ENCODE measurements at regions not wholly inside any gene's neighbourhood (a gene's known extent, or its start where the extent isn't known, plus 50 kb on each side); places are given as distances from the start of the nearest gene placed in this dataset.

DNA sequence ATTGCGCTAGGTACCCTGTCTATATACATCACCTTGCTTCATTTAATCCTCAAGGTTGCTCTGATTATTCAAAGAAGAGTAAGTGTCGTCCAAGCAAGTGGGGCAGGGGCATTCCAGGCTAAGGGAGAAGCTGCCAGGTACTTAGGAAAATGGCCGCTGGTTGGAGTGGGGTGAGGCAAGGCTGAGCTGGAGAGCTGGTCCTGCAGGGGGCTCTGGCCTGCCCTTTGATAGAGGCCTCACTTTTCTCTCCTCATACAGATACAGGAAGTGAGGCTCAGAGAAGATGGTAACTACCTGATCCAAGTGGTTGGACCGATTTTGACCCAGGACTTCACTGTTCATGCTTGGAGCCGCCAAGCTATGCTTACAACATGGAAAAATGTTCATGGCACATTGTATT lies 86.9 kb upstream of the ZBTB40 start:
- TF ChIP-seq, protein P1, sequence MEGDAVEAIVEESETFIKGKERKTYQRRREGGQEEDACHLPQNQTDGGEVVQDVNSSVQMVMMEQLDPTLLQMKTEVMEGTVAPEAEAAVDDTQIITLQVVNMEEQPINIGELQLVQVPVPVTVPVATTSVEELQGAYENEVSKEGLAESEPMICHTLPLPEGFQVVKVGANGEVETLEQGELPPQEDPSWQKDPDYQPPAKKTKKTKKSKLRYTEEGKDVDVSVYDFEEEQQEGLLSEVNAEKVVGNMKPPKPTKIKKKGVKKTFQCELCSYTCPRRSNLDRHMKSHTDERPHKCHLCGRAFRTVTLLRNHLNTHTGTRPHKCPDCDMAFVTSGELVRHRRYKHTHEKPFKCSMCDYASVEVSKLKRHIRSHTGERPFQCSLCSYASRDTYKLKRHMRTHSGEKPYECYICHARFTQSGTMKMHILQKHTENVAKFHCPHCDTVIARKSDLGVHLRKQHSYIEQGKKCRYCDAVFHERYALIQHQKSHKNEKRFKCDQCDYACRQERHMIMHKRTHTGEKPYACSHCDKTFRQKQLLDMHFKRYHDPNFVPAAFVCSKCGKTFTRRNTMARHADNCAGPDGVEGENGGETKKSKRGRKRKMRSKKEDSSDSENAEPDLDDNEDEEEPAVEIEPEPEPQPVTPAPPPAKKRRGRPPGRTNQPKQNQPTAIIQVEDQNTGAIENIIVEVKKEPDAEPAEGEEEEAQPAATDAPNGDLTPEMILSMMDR (IDR thresholded peaks at IDR 0.05), result no peak
- no peak for DNase-seq (ENCODE audit: low spot score)
- Histone ChIP-seq H3K4me3 (no peak overlapping the region), H3K4me1 (no peaks in the 10 kb centered on the region), H3K9me3 (no peaks in the 10 kb centered on the region), H3K27me3 (no peaks in the 10 kb centered on the region), H3K36me3 (no peaks in the 10 kb centered on the region), H3K27ac (no peak overlapping the region)

DNA sequence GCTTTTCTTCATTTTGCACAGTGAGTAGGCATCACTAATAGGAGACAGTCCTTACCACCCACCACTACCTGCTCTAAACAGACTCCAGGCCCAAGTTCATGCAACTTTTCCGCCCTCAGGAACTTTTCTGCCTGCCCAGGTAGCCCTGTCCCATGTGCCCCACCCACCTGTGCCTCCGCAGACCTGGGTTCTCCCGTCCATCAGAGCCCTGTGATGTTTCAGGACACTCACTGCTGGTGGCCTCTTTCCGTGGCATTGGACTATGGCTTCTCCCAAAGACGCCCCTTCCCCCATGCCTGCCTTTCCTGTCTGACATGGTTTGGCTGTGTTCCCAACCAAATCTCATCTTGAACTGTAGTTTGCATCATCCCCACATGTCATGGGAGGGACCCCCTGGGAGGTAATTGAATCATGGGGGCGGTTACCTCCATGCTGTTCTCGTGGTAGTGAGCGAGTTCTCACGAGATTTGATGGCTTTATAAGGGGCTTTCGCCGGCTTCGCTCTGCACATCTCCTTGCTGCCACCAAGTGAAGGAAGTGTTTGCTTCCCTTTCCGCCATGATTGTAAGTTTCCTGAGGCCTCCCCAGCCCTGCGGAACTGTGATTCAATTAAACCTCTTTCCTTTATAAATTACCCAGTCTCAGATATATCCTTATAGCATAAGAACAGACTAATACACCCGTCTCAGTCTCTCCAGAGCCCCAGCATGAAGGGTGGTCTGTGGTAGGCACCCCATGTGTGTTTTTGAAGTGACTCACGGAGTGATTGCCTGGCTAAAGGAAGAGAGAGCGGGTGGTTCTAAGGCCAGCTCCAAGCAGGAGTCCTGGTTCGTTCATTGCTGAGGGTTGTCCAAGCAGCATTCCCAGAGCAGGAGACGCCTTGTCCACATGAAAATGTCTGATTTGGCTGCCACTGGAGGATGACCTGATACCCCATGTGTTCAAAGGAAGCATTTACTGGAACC lies 86.0 kb upstream of the ZBTB40 start:
- Histone ChIP-seq H3K9me3 (no peaks in the 10 kb centered on the region), H3K27ac (no peak overlapping the region), H3K36me3 (no peaks in the 10 kb centered on the region), H3K4me1 (no peaks in the 10 kb centered on the region), H3K27me3 (no peaks in the 10 kb centered on the region), H3K4me3 (no peak overlapping the region)
- TF ChIP-seq, protein P1 (IDR thresholded peaks at IDR 0.05), result no peak
- DNase-seq (ENCODE audit: low spot score), result no peak

DNA sequence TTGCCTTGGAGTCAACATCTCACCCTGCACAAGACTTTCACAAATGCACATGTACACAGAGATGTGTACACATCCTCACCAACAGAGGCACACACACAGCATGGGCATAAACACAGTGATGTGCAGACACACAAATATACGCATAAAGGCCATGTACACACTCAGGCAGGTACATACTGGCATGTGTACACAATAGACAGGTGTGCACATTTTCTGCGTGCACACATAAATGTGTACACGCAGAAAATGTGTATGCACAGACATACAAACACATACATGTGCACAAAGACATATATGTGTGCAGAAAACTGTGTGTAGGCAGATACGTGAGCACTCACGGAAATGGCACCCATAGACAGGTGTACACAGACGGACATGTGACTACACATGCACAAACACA lies 85.3 kb upstream of the ZBTB40 start:
- TF ChIP-seq, protein P1 (IDR thresholded peaks at IDR 0.05), result no peak
- no peaks in the 10 kb centered on the region for H3K36me3 ChIP-seq
- no peaks in the 10 kb centered on the region for H3K4me1 ChIP-seq
- no peaks in the 10 kb centered on the region for H3K27me3 ChIP-seq
- no peaks in the 10 kb centered on the region for H3K9me3 ChIP-seq
- no peak overlapping the region for H3K4me3 ChIP-seq
- no peak for DNase-seq (ENCODE audit: low spot score)
- H3K27ac ChIP-seq, result no peak overlapping the region

- TF ChIP-seq, protein P1 (IDR thresholded peaks at IDR 0.05), result no peak
- Histone ChIP-seq H3K4me1 (no peaks in the 10 kb centered on the region), H3K4me3 (no peak overlapping the region), H3K36me3 (no peaks in the 10 kb centered on the region), H3K9me3 (peaks cover 0 to 2% of the 10 kb centered on the region in 2 donors), H3K27me3 (no peaks in the 10 kb centered on the region), H3K27ac (no peak overlapping the region)
- no peak for DNase-seq (ENCODE audit: low spot score)
These were observed 83.5 kb upstream of the ZBTB40 start for GRCh38 chr1:22368125-22368524.

GRCh38 chr1:22369294-22370189 lies 82.1 kb upstream of the ZBTB40 start:
- TF ChIP-seq, protein P1 (IDR thresholded peaks at IDR 0.05), result no peak
- H3K27me3 ChIP-seq, result no peaks in the 10 kb centered on the region

More at GRCh38 chr1:22369294-22370189, 82.1 kb upstream of the ZBTB40 start:
- Histone ChIP-seq H3K4me3 (no peak overlapping the region), H3K4me1 (no peaks in the 10 kb centered on the region), H3K36me3 (no peaks in the 10 kb centered on the region), H3K27ac (no peak overlapping the region), H3K9me3 (peaks cover 0 to 7% of the 10 kb centered on the region in 2 donors)
- DNase-seq (ENCODE audit: low spot score), result no peak
